HEK293T (cell line): ENCODE measurements at regions not wholly inside any gene's neighbourhood (a gene's known extent, or its start where the extent isn't known, plus 50 kb on each side); places are given as distances from the start of the nearest gene placed in this dataset.

Experiments
- CTCF ChIA-PET: fragments of 350-600 bp; formaldehyde crosslinking; extraction: SDS; loops from one replicate; lab custom pipeline; 2021; ENCODE audit warnings: antibody characterized with exemption, inconsistent platforms; lab: Yijun Ruan, JAX
- POLR2A ChIA-PET: fragments of 350-600 bp; formaldehyde crosslinking; extraction: SDS; loops from one replicate; lab custom pipeline; 2020; ENCODE audit warnings: antibody characterized with exemption, inconsistent platforms; lab: Yijun Ruan, JAX
- DNase-seq: peaks from one replicate; pipeline ENCODE4 v3.0.0; 2012; ENCODE audit warnings: mixed read lengths; ENCODE audit errors: extremely low spot score
- ARNT ChIP-seq: fragments of 450-650 bp; IDR thresholded peaks from 2 replicates; pipeline ENCODE4 v1.6.1; 2017; ENCODE audit warnings: mild to moderate bottlenecking
- BHLHE40 ChIP-seq: fragments of 450-650 bp; IDR thresholded peaks from 2 replicates; pipeline ENCODE4 v1.6.1; 2016; ENCODE audit warnings: mild to moderate bottlenecking, moderate library complexity, borderline replicate concordance
- CTBP1 ChIP-seq: fragments of 450-650 bp; IDR thresholded peaks from 2 replicates; pipeline ENCODE4 v1.6.1; 2016; ENCODE audit warnings: borderline replicate concordance
- ELF4 ChIP-seq: fragments of 450-650 bp; IDR thresholded peaks from 2 replicates; pipeline ENCODE4 v1.6.1; 2017; ENCODE audit warnings: antibody characterized with exemption
- FOXA1 ChIP-seq: fragments of 450-650 bp; IDR thresholded peaks from 2 replicates; pipeline ENCODE4 v1.6.1; 2016; ENCODE audit warnings: mild to moderate bottlenecking
- FOXK2 ChIP-seq: fragments of 450-650 bp; IDR thresholded peaks from 2 replicates; pipeline ENCODE4 v1.6.1; 2016; ENCODE audit warnings: mild to moderate bottlenecking
- FOXM1 ChIP-seq: fragments of 450-650 bp; IDR thresholded peaks from 2 replicates; pipeline ENCODE4 v1.6.1; 2017; ENCODE audit warnings: mild to moderate bottlenecking, borderline replicate concordance
- HDGF ChIP-seq: fragments of 450-650 bp; IDR thresholded peaks from 2 replicates; pipeline ENCODE4 v1.6.1; 2017; ENCODE audit warnings: antibody characterized with exemption, borderline replicate concordance
- L3MBTL2 ChIP-seq: fragments of 450-650 bp; conservative IDR thresholded peaks from 2 replicates; pipeline ENCODE4 v1.6.1; 2016; ENCODE audit warnings: mild to moderate bottlenecking
- LEF1 ChIP-seq: fragments of 450-650 bp; IDR thresholded peaks from 2 replicates; pipeline ENCODE4 v1.6.1; 2017; ENCODE audit warnings: mild to moderate bottlenecking, borderline replicate concordance
- NFRKB ChIP-seq: fragments of 450-650 bp; IDR thresholded peaks from 2 replicates; pipeline ENCODE4 v1.6.1; 2016; ENCODE audit warnings: mild to moderate bottlenecking, moderate library complexity
- SP1 ChIP-seq: fragments of 450-650 bp; IDR thresholded peaks from 2 replicates; pipeline ENCODE4 v1.6.1; 2017
- SUZ12 ChIP-seq: fragments of 450-650 bp; IDR thresholded peaks from 2 replicates; pipeline ENCODE4 v1.6.1; 2016; ENCODE audit warnings: mild to moderate bottlenecking
- TARDBP ChIP-seq: fragments of 450-650 bp; IDR thresholded peaks from 2 replicates; pipeline ENCODE4 v1.6.1; 2016
- ZNF384 ChIP-seq: fragments of 450-650 bp; IDR thresholded peaks from 2 replicates; pipeline ENCODE4 v1.6.1; 2016
- TF ChIP-seq, protein P1 (sequence below): fragments of 450-650 bp; IDR thresholded peaks from 2 replicates; pipeline ENCODE4 v1.6.1; 2016

DNA sequence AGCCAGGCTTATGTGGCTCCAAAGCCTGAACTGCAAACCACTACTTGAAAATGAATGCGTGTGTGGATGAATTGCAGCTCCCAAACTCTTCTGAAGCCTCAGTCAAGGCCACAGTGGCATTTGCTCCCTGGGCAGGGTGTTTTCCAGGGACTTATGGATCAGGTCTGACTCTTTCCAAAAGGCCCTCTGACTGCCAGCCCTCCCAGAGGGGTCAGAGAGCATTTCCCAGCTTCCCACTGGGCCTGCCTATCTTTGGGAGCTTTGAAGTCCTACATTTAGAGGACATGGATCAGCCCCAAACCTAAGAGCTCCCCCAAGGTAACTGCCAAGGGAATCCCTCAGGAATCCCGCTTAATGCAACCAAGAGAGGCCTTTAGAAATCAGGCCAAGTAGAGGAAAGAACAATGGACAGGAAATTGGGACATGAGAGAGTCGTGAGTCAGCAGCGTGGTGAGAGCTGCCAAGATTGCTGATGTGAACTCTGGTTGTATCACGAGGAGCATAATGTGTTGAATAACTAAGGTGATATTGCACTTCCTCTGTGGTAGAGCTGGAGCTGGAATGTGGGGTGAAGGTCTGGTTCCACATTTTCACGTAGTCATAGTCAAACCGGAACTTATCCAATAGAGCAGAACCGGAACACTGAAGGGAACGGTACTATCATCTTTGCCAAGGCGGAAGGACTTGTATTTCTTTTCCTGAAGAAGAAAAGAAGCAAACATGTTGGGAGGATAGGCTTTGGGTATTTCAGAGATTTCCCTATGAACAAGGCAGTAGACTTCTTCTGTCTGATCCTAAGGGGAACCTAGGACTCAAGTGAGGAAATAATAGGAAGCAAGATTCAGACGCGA is 99.4 kb upstream of the JUN start:
- DNase-seq, result no peak

DNA sequence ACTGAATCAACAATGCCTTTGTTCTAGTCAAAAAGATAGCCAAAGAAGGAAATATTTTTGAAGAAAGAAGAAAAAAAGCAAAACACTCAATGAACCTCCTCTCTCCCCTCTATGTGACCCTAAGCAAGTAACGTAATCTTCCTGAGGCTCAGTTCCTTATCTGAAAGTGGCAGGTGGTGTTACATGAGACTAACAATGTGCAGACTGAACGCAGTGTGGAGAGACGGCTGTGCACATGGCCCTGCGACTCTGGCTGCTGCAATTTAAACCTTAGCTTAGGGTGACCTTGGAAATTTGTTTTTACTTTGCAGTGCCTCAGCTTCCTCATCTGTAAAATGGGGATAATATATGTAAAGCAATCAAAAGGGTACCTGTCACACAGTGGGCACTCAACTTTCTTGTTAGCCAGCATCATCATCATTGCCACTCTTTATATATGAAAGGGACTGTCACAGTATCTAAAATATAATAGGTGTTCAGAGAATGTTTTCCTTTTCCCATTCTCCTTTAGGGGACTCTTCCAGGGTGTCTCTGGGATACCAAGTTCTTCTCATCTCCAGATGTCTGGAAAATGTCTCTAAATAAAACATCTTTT is 100.1 kb upstream of the JUN start:
- no peak for DNase-seq
- POLR2A ChIA-PET, result no interaction called here

More for the DNA sequence above, 99.4 kb upstream of the JUN start:
- ChIA-PET POLR2A (interaction anchor here (0.7 to 1.6 kb wide), 4 partner anchors 16 to 103 kb away, joined by 3 to 5 read pairs (median 4); no protein-coding TSS in a partner anchor), CTCF (interaction anchor here (0.7 kb wide), 1 partner anchor 57 kb away, joined by 3 read pairs; no protein-coding TSS in a partner anchor)
- TF ChIP-seq L3MBTL2, result no peak
- no peak for TF ChIP-seq FOXK2

DNA sequence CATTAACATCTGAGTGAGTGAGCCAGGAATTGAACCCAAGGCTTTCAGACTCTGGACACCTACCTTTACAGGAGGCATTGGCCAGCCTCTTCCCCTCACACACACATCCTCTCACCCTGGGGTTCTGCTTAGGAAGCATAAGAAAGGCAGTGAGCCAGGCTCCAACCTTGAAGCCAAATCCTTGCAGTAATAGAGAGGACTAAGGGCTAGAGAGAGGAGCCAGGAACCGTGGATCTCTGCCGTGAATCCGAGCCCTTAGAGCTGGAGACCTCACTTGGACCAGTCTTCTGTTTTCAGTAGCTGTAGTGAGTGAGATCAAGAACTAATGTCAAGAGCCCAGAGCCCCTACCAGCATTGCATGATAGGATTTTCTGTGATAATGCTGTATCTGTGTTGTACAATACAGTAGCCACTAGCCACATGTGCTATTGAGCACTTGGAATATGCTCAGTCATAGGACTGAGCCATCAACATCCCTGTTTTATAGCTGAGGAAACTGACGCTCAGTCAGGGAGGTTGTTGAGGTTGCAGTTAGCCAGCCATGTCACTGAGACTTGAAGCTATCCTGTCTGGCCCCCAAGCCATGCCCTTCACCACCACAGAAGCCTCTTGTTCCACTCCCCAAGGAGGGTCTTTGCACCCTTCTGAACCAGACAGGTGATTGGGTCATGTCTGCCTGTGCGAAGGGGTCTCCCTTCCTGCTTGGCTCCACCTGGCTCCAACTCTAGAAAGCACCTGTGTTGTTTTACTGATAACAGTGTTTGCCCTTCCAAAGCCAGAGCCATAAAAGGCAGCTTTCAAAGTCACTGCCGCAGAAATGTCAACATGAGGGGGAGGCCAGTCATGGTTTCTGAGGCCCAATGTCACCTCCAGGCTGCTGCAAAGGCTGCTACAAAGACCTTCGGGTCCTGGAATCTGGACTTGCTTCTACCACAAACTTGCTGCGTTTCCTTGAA is 101.1 kb upstream of the JUN start:
- ChIA-PET POLR2A (interaction anchor here (0.8 to 1.8 kb wide), 2 partner anchors 18 to 101 kb away, joined by 3 to 6 read pairs; partner anchors contain the start of gene JUN), CTCF (no interaction called here)
- TF ChIP-seq SUZ12, result no peak
- TF ChIP-seq L3MBTL2, result no peak
- no peak for TF ChIP-seq FOXK2
- TF ChIP-seq, protein P1, sequence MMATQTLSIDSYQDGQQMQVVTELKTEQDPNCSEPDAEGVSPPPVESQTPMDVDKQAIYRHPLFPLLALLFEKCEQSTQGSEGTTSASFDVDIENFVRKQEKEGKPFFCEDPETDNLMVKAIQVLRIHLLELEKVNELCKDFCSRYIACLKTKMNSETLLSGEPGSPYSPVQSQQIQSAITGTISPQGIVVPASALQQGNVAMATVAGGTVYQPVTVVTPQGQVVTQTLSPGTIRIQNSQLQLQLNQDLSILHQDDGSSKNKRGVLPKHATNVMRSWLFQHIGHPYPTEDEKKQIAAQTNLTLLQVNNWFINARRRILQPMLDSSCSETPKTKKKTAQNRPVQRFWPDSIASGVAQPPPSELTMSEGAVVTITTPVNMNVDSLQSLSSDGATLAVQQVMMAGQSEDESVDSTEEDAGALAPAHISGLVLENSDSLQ, result no peak
- no peak for TF ChIP-seq NFRKB
- no peak for TF ChIP-seq FOXA1
- TF ChIP-seq HDGF, result no peak
- no peak for TF ChIP-seq ELF4
- TF ChIP-seq BHLHE40, result no peak
- no peak for TF ChIP-seq LEF1
- no peak for TF ChIP-seq ARNT
- TF ChIP-seq FOXM1, result no peak
- TF ChIP-seq SP1, result no peak
- no peak for TF ChIP-seq CTBP1
- no peak for TF ChIP-seq ZNF384
- no peak for TF ChIP-seq TARDBP

More for the DNA sequence above, 100.1 kb upstream of the JUN start:
- CTCF ChIA-PET, result interaction anchor here (0.7 kb wide), 1 partner anchor 58 kb away, joined by 3 read pairs; no protein-coding TSS in a partner anchor
- no peak for TF ChIP-seq ARNT
- TF ChIP-seq, protein P1, result no peak
- TF ChIP-seq CTBP1, result no peak
- no peak for TF ChIP-seq FOXK2
- no peak for TF ChIP-seq ZNF384
- TF ChIP-seq L3MBTL2, result no peak
- TF ChIP-seq ELF4, result no peak
- no peak for TF ChIP-seq BHLHE40
- TF ChIP-seq SP1, result no peak
- no peak for TF ChIP-seq TARDBP
- no peak for TF ChIP-seq LEF1
- no peak for TF ChIP-seq FOXM1
- no peak for TF ChIP-seq NFRKB
- no peak for TF ChIP-seq SUZ12
- TF ChIP-seq HDGF, result no peak
- TF ChIP-seq FOXA1, result no peak

DNA sequence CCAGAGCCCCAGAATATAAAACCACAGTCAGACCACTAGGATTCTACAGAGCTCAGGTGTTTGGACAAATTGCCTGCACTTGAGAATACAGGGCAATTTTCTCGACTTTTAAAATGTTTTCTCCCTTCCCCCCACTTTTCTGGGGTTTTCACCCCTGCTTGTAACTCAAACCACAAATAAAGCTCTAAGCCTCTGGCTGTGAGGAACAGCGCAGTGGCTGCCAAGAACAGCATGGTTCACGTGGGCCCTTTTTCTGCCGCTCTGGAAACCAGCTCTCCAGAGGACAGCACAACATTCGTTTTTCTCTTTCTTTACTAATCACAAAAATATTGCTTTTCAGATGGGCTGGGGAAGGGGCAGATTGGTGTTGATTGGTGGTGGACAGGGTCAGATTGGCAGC is 102.2 kb upstream of the JUN start:
- no peak for TF ChIP-seq ELF4
- TF ChIP-seq HDGF, result no peak
- no peak for TF ChIP-seq FOXM1
- TF ChIP-seq CTBP1, result no peak
- no peak for TF ChIP-seq FOXA1
- TF ChIP-seq LEF1, result no peak
- TF ChIP-seq, protein P1, result no peak
- no peak for TF ChIP-seq SP1
- no peak for TF ChIP-seq L3MBTL2
- TF ChIP-seq BHLHE40, result no peak
- TF ChIP-seq ZNF384, result no peak
- no peak for TF ChIP-seq FOXK2
- no peak for TF ChIP-seq NFRKB
- CTCF ChIA-PET, result no interaction called here
- POLR2A ChIA-PET, result interaction anchor here (1.8 kb wide), 1 partner anchor 102 kb away, joined by 6 read pairs; the partner anchor contains the start of gene JUN
- DNase-seq, result no peak

More for the DNA sequence above, 101.1 kb upstream of the JUN start:
- DNase-seq, result no peak

DNA sequence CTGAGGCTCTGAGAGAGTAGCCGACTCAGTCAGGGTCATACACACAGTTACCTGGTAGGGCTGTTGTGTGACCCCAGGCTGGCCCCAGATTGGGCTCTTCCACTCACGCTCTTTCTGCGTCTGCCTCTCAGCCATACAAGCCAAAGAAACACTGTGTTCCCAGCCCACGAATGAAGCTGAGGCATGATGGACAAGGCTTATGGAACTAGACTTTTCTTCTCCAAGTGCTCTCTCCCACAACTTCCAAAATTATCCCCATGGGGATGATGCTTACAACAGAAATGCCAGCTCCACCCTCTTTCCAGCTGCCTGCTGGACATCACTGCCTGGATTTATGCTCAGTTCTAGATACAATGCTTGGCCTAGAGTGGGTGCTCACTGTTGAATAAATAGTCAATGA is 102.8 kb upstream of the JUN start:
- TF ChIP-seq HDGF (no peak), FOXA1 (no peak), BHLHE40 (no peak), L3MBTL2 (no peak), CTBP1 (no peak), SP1 (no peak), FOXM1 (no peak), SUZ12 (no peak), ELF4 (no peak), LEF1 (no peak), ARNT (no peak), NFRKB (no peak), FOXK2 (no peak), ZNF384 (no peak)
- TF ChIP-seq, protein P1, result no peak
- no peak for DNase-seq
- CTCF ChIA-PET, result no interaction called here
- POLR2A ChIA-PET, result no interaction called here
